DOHH2 (cell line): ENCODE measurements at regions not wholly inside any gene's neighbourhood (a gene's known extent, or its start where the extent isn't known, plus 50 kb on each side); places are given as distances from the start of the nearest gene placed in this dataset.

Experiments used
- H3F3A ChIP-seq: fragments of 200-600 bp; sonication (generic), shearing (Covaris generic); 2 replicates; pipeline ENCODE4 v1.6.0; 2016; ENCODE audit warnings: antibody characterized with exemption, mild to moderate bottlenecking; ENCODE audit not compliant: control insufficient read depth, insufficient read depth
- H3K27ac ChIP-seq: fragments of 200-600 bp; sonication (generic); 2 replicates; pipeline ENCODE4 v1.5.1; 2014; ENCODE audit warnings: low read depth, mild to moderate bottlenecking, low read length, moderate library complexity
- H3K27me3 ChIP-seq: fragments of 200-600 bp; sonication (generic); 2 replicates; pipeline ENCODE4 v1.6.1; 2014; ENCODE audit warnings: mild to moderate bottlenecking, low read length, mixed read lengths; ENCODE audit not compliant: control insufficient read depth
- H3K36me3 ChIP-seq: fragments of 200-600 bp; sonication (generic); 2 replicates; pipeline ENCODE4 v1.6.1; 2014; ENCODE audit warnings: mild to moderate bottlenecking, low read length, moderate library complexity, mixed read lengths; ENCODE audit not compliant: control insufficient read depth
- H3K4me1 ChIP-seq: fragments of 200-600 bp; sonication (generic); 2 replicates; pipeline ENCODE4 v1.6.1; 2014; ENCODE audit warnings: mild to moderate bottlenecking, low read length, mixed read lengths; ENCODE audit not compliant: control insufficient read depth
- H3K4me2 ChIP-seq: fragments of 200-600 bp; sonication (generic); 2 replicates; pipeline ENCODE4 v1.6.0; 2014; ENCODE audit warnings: mild to moderate bottlenecking, low read length, moderate library complexity
- H3K4me3 ChIP-seq: fragments of 200-600 bp; sonication (generic); 2 replicates; pipeline ENCODE4 v1.5.1; 2014; ENCODE audit warnings: mild to moderate bottlenecking, low read length, mixed read lengths
- H3K79me2 ChIP-seq: fragments of 200-600 bp; sonication (generic); 2 replicates; pipeline ENCODE4 v1.6.1; 2014; ENCODE audit warnings: mild to moderate bottlenecking, low read length, mixed read lengths; ENCODE audit not compliant: control insufficient read depth
- H3K9me2 ChIP-seq: fragments of 200-600 bp; sonication (generic); replicated peaks from 2 replicates; pipeline ENCODE4 v1.6.1; 2014; ENCODE audit warnings: mild to moderate bottlenecking, low read length, mixed read lengths; ENCODE audit not compliant: control insufficient read depth
- H3K9me3 ChIP-seq: fragments of 200-600 bp; sonication (generic); 2 replicates; pipeline ENCODE4 v1.6.1; 2014; ENCODE audit warnings: antibody characterized with exemption, low read length, mixed read lengths; ENCODE audit not compliant: control insufficient read depth, insufficient read depth
- H4K20me1 ChIP-seq: fragments of 200-600 bp; sonication (generic); 2 replicates; pipeline ENCODE4 v1.6.0; 2014; ENCODE audit warnings: low read depth, mild to moderate bottlenecking, antibody characterized with exemption, low read length, moderate library complexity; ENCODE audit not compliant: control insufficient read depth, insufficient read depth
- CTCF ChIP-seq: fragments of 200-600 bp; sonication (generic); IDR thresholded peaks from one replicate; pipeline ENCODE4 v1.5.1; 2014; ENCODE audit warnings: antibody characterized with exemption, mild to moderate bottlenecking, low read depth, low read length; ENCODE audit not compliant: poor library complexity, severe bottlenecking
- EZH2phosphoT487 ChIP-seq: fragments of 200-600 bp; sonication (generic); IDR thresholded peaks from 2 replicates; pipeline ENCODE4 v1.6.1; 2017; ENCODE audit warnings: borderline replicate concordance, mild to moderate bottlenecking, antibody characterized with exemption, low read length, moderate library complexity, mixed read lengths

GRCh38 chr7:142477079-142477651, 219.3 kb upstream of the PRSS58 start:
- Histone ChIP-seq H3K36me3 (no peaks in the 10 kb centered on the region), H3K4me3 (no peak overlapping the region), H4K20me1 (no peaks in the 10 kb centered on the region), H3K27me3 (peaks cover 7% of the 10 kb centered on the region; the same call in 1 of the 2 replicates), H3F3A (no peaks in the 10 kb centered on the region), H3K27ac (no peak overlapping the region), H3K9me3 (no peaks in the 10 kb centered on the region), H3K4me2 (no peak overlapping the region), H3K79me2 (no peaks in the 10 kb centered on the region), H3K4me1 (peaks cover 3% of the 10 kb centered on the region; the same call in 1 of the 2 replicates), H3K9me2 (no peaks in the 10 kb centered on the region)
- TF ChIP-seq EZH2phosphoT487 (no peak), CTCF (no peak)

GRCh38 chr7:142476077-142476476, 218.2 kb upstream of the PRSS58 start:
- Histone ChIP-seq H3K4me1 (peaks cover 3% of the 10 kb centered on the region; the same call in 1 of the 2 replicates), H3F3A (no peaks in the 10 kb centered on the region), H3K9me3 (no peaks in the 10 kb centered on the region), H3K9me2 (no peaks in the 10 kb centered on the region), H4K20me1 (no peaks in the 10 kb centered on the region), H3K36me3 (no peaks in the 10 kb centered on the region), H3K79me2 (no peaks in the 10 kb centered on the region), H3K4me2 (no peak overlapping the region), H3K27ac (no peak overlapping the region), H3K4me3 (no peak overlapping the region), H3K27me3 (peaks cover 7% of the 10 kb centered on the region; the same call in 1 of the 2 replicates)
- no peak for TF ChIP-seq EZH2phosphoT487
- TF ChIP-seq CTCF, result no peak

GRCh38 chr7:142471820-142472219, 214.0 kb upstream of the PRSS58 start:
- H4K20me1 ChIP-seq, result no peaks in the 10 kb centered on the region
- H3K4me2 ChIP-seq, result no peak overlapping the region
- no peaks in the 10 kb centered on the region for H3K9me3 ChIP-seq
- no peak overlapping the region for H3K4me3 ChIP-seq
- H3K36me3 ChIP-seq, result no peaks in the 10 kb centered on the region
- H3K4me1 ChIP-seq, result no peaks in the 10 kb centered on the region
- no peaks in the 10 kb centered on the region for H3K79me2 ChIP-seq
- no peaks in the 10 kb centered on the region for H3K9me2 ChIP-seq
- H3F3A ChIP-seq, result no peaks in the 10 kb centered on the region
- peaks cover 11% of the 10 kb centered on the region; the same call in 1 of the 2 replicates for H3K27me3 ChIP-seq
- no peak for TF ChIP-seq CTCF
- TF ChIP-seq EZH2phosphoT487, result no peak
- H3K27ac ChIP-seq, result no peak overlapping the region
